ENCODE measurements at regions not wholly inside any gene's neighbourhood (a gene's known extent, or its start where the extent isn't known, plus 50 kb on each side); places are given as distances from the start of the nearest gene placed in this dataset.
"Not testable (repeated sequence)": the region's sequence is repeated elsewhere in the genome, so short reads cannot be mapped to it uniquely, and the experiment has no call there.

- in situ Hi-C loops (cut with HindIII; ENCODE audit: low sequenced_read_pairs): no loop called here
Measured at GRCh38 chr1:221494670-221495069, 247.2 kb downstream of the DUSP10 start.

GRCh38 chr1:221497046-221497445 is 244.8 kb downstream of the DUSP10 start:
- in situ Hi-C loops (cut with HindIII; ENCODE audit: low sequenced_read_pairs): no loop called here

- in situ Hi-C loops (cut with HindIII; ENCODE audit: low sequenced_read_pairs): no loop called here
Measured at GRCh38 chr1:221503268-221503667, 238.6 kb downstream of the DUSP10 start.

- in situ Hi-C loops (cut with HindIII; ENCODE audit: low sequenced_read_pairs): no loop called here
Measured at GRCh38 chr1:221509575-221510355, 232.1 kb downstream of the DUSP10 start.

- in situ Hi-C loops (cut with HindIII; ENCODE audit: low sequenced_read_pairs): no loop called here
Measured at GRCh38 chr1:221510793-221511503, 230.9 kb downstream of the DUSP10 start.

GRCh38 chr1:221511797-221512196 is 230.1 kb downstream of the DUSP10 start:
- in situ Hi-C loops (cut with HindIII; ENCODE audit: low sequenced_read_pairs): no loop called here

- in situ Hi-C loops (cut with HindIII; ENCODE audit: low sequenced_read_pairs): no loop called here
Measured at GRCh38 chr1:221514806-221515205, 227.1 kb downstream of the DUSP10 start.

GRCh38 chr1:221515496-221515895 is 226.4 kb downstream of the DUSP10 start:
- in situ Hi-C loops (cut with HindIII; ENCODE audit: low sequenced_read_pairs): no loop called here

- in situ Hi-C loops (cut with HindIII; ENCODE audit: low sequenced_read_pairs): no loop called here
Measured at GRCh38 chr1:221517961-221518360, 223.9 kb downstream of the DUSP10 start.

GRCh38 chr1:221520250-221520649 is 221.6 kb downstream of the DUSP10 start:
- in situ Hi-C loops (cut with HindIII; ENCODE audit: low sequenced_read_pairs): no loop called here

- in situ Hi-C loops (cut with HindIII; ENCODE audit: low sequenced_read_pairs): no loop called here
Measured at GRCh38 chr1:221521686-221522085, 220.2 kb downstream of the DUSP10 start.

- in situ Hi-C loops (cut with HindIII; ENCODE audit: low sequenced_read_pairs): no loop called here
Measured at GRCh38 chr1:221522529-221522940, 219.4 kb downstream of the DUSP10 start.

- in situ Hi-C loops (cut with HindIII; ENCODE audit: low sequenced_read_pairs): no loop called here
Measured at GRCh38 chr1:221525749-221526148, 216.1 kb downstream of the DUSP10 start.

- in situ Hi-C loops (cut with HindIII; ENCODE audit: low sequenced_read_pairs): no loop called here
Measured at GRCh38 chr1:221527302-221527701, 214.6 kb downstream of the DUSP10 start.

- in situ Hi-C loops (cut with HindIII; ENCODE audit: low sequenced_read_pairs): no loop called here
Measured at GRCh38 chr1:221527886-221528624, 213.8 kb downstream of the DUSP10 start.

GRCh38 chr1:221530159-221530558 is 211.7 kb downstream of the DUSP10 start:
- in situ Hi-C loops (cut with HindIII; ENCODE audit: low sequenced_read_pairs): not testable (repeated sequence)

- in situ Hi-C loops (cut with HindIII; ENCODE audit: low sequenced_read_pairs): no loop called here
Measured at GRCh38 chr1:221530791-221531190, 211.1 kb downstream of the DUSP10 start.

- in situ Hi-C loops (cut with HindIII; ENCODE audit: low sequenced_read_pairs): no loop called here
Measured at GRCh38 chr1:221532071-221532773, 209.7 kb downstream of the DUSP10 start.

GRCh38 chr1:221541296-221541695 is 200.6 kb downstream of the DUSP10 start:
- in situ Hi-C loops (cut with HindIII; ENCODE audit: low sequenced_read_pairs): no loop called here

- in situ Hi-C loops (cut with HindIII; ENCODE audit: low sequenced_read_pairs): no loop called here
Measured at GRCh38 chr1:221543529-221544120, 198.3 kb downstream of the DUSP10 start.

- in situ Hi-C loops (cut with HindIII; ENCODE audit: low sequenced_read_pairs): no loop called here
Measured at GRCh38 chr1:221548942-221549341, 192.9 kb downstream of the DUSP10 start.
